Adrenal gland (tissue), 9 donors: ENCODE measurements at regions not wholly inside any gene's neighbourhood (a gene's known extent, or its start where the extent isn't known, plus 50 kb on each side); places are given as distances from the start of the nearest gene placed in this dataset.
A peak's percentile ranks its signal among the peaks of the same experiment; 100 is the strongest.

Source experiments
- DNase-seq, 7 donors: peaks; one replicate each; pipeline ENCODE4 v3.0.0-alpha.2; 2019 to 2020
- H3K27ac ChIP-seq, 5 donors: fragments of 200-600 bp; sonication (generic) in 4 of 5; 1 replicate in 3 of 5; 2 replicates in 2 of 5; pipeline versions ENCODE4 v1.5.1 to v1.8.0; 2016 to 2020; ENCODE audit warnings: mild to moderate bottlenecking in 1 of 5
- H3K27me3 ChIP-seq: fragments of 200-600 bp; 2 replicates; pipeline ENCODE4 v1.8.0; 2021
- H3K36me3 ChIP-seq, 2 donors: fragments of 200-600 bp; replicated peaks in 1 of 2; 1 replicate in 1 of 2; 2 replicates in 1 of 2; pipeline versions ENCODE4 v1.5.1 to v1.8.0; 2018 to 2022
- H3K4me1 ChIP-seq, 2 donors: fragments of 200-600 bp; replicated peaks in 1 of 2; 1 replicate in 1 of 2; 2 replicates in 1 of 2; pipeline versions ENCODE4 v1.5.1 to v1.8.0; 2018 to 2021
- H3K4me3 ChIP-seq, 4 donors: fragments of 200-600 bp; sonication (generic) in 3 of 4; one replicate each; pipeline ENCODE4 v1.5.1; 2016 to 2018
- H3K9me3 ChIP-seq, 3 donors: fragments of 200-600 bp; sonication (generic) in 1 of 3; replicated peaks in 1 of 3; 1 replicate in 2 of 3; 2 replicates in 1 of 3; pipeline versions ENCODE4 v1.5.1 to v1.8.0; 2016 to 2021
- CTCF ChIP-seq, 6 experiments: fragments of 450-650 bp in 4 of 6; fragments of 200-600 bp in 2 of 6; sonication (generic) in 1 of 6; IDR thresholded peaks; 1 replicate in 5 of 6; 2 replicates in 1 of 6; pipeline versions ENCODE4 v1.5.1 to v1.8.0; 2016 to 2021; ENCODE audit warnings: antibody characterized with exemption in 6 of 6, mild to moderate bottlenecking in 2 of 6, moderate library complexity in 1 of 6
- POLR2A ChIP-seq, 2 donors: fragments of 450-650 bp; IDR thresholded peaks; one replicate each; pipeline ENCODE4 v1.6.1; 2017; ENCODE audit warnings: antibody characterized with exemption in 2 of 2, mild to moderate bottlenecking in 2 of 2, moderate library complexity in 1 of 2
- WGBS, 4 donors: extraction: QIAGEN DNeasy Blood & Tissue Kit in 2 of 4; methylation state at CpG; one replicate each; pipeline versions ENCODE4 v1.1.5 to v1.1.7; 2013 to 2017; 5-methylcytosine and 5-hydroxymethylcytosine counted together
- intact Hi-C, 2 donors: fragments of 100-400 bp; cut with DNase I; formaldehyde crosslinking; loops; one replicate each; pipeline versions ENCODE4 v1.14.1 to v1.15.0; 2022 to 2023
- donor health status: healthy with polysubstance abuse.
- donor health status: Bipolar disorder and iron deficiency.
- donor health status: DM: yes; HTN: yes; CAD: no.
- donor health status: DM: no; HTN: no; CAD: no.
- donor health status: DM: no; HTN: no; CAD: no.

GRCh38 chr16:54430491-54431030, 144.0 kb upstream of the IRX3 start:
- Histone ChIP-seq H3K4me1 (peaks cover 0 to 6% of the 10 kb centered on the region in 2 donors), H3K9me3 (no peaks in the 10 kb centered on the region), H3K27ac (no peak overlapping the region), H3K4me3 (no peak overlapping the region), H3K27me3 (peaks cover 20% of the 10 kb centered on the region), H3K36me3 (no peaks in the 10 kb centered on the region)
- 19 to 25% (median 21%) methylated on average over 14 to 15 of the region's 15 CpGs for whole genome bisulfite sequencing, 4 donors
- no peak for DNase-seq
- intact Hi-C loops = no loop called here
- no peak for TF ChIP-seq CTCF (IDR thresholded peaks at IDR 0.05)
- no peak for TF ChIP-seq POLR2A (IDR thresholded peaks at IDR 0.05)

- intact Hi-C loops = loop anchor here in 1 of 2 donors (10.0 kb wide), 1 partner anchor 56 kb away; no protein-coding TSS in a partner anchor
- no peaks in the 10 kb centered on the region for H3K9me3 ChIP-seq
- H3K27ac ChIP-seq = no peak overlapping the region
- H3K4me1 ChIP-seq = peaks cover 0 to 7% of the 10 kb centered on the region in 2 donors
- 65 to 87% (median 84%) methylated on average over 4 of the region's 4 CpGs for WGBS, 4 donors
- no peak overlapping the region for H3K4me3 ChIP-seq
- no peak for TF ChIP-seq POLR2A (IDR thresholded peaks at IDR 0.05)
- no peak for TF ChIP-seq CTCF (IDR thresholded peaks at IDR 0.05)
- DNase-seq = no peak
- H3K27me3 ChIP-seq = peaks cover 20% of the 10 kb centered on the region
- no peaks in the 10 kb centered on the region for H3K36me3 ChIP-seq
Observed at GRCh38 chr16:54429029-54429428, 142.4 kb upstream of the IRX3 start.

- TF ChIP-seq POLR2A (IDR thresholded peaks at IDR 0.05) (no peak), CTCF (IDR thresholded peaks at IDR 0.05) (no peak)
- Histone ChIP-seq H3K36me3 (no peaks in the 10 kb centered on the region), H3K4me3 (no peak overlapping the region), H3K27me3 (peaks cover 20% of the 10 kb centered on the region), H3K27ac (no peak overlapping the region), H3K9me3 (no peaks in the 10 kb centered on the region), H3K4me1 (peaks cover 8 to 18% of the 10 kb centered on the region in 2 donors)
- intact Hi-C loops = loop anchor here in 1 of 2 donors (10.0 kb wide), 1 partner anchor 58 kb away; no protein-coding TSS in a partner anchor
- WGBS, 4 donors = 56 to 70% (median 63%) methylated on average over 4 of the region's 4 CpGs
- no peak for DNase-seq
Observed at GRCh38 chr16:54426553-54426849, 139.9 kb upstream of the IRX3 start.

- Histone ChIP-seq H3K9me3 (no peaks in the 10 kb centered on the region), H3K4me3 (no peak overlapping the region), H3K27me3 (peaks cover 20% of the 10 kb centered on the region), H3K27ac (no peak overlapping the region), H3K4me1 (peaks cover 8 to 18% of the 10 kb centered on the region in 2 donors), H3K36me3 (no peaks in the 10 kb centered on the region)
- TF ChIP-seq POLR2A (IDR thresholded peaks at IDR 0.05) = no peak
- no peak for TF ChIP-seq CTCF (IDR thresholded peaks at IDR 0.05)
- 64 to 68% (median 66%) methylated on average over 11 to 12 of the region's 12 CpGs for WGBS, 4 donors
- intact Hi-C loops = loop anchor here in 1 of 2 donors (10.0 kb wide), 1 partner anchor 59 kb away; no protein-coding TSS in a partner anchor
- DNase-seq = peak in 2 of 7 donors; percentile 46 to 66
Observed at GRCh38 chr16:54425681-54426552, 139.3 kb upstream of the IRX3 start.
